ENCODE measurements at regions not wholly inside any gene's neighbourhood (a gene's known extent, or its start where the extent isn't known, plus 50 kb on each side); places are given as distances from the start of the nearest gene placed in this dataset.

- Mint-ChIP-seq H3K27me3 (no peaks in the 10 kb centered on the region), H3K36me3 (ENCODE audit: low read depth) (no peaks in the 10 kb centered on the region), H3K27ac (no peak overlapping the region), H3K9me3 (no peaks in the 10 kb centered on the region), H3K4me3 (no peak overlapping the region), H3K4me1 (ENCODE audit: low read depth) (no peaks in the 10 kb centered on the region)
- DNase-seq (no peak), ATAC-seq (ENCODE audit: poor library complexity) (no peak)
- Histone ChIP-seq H3K27me3 (ENCODE audit: control insufficient read depth in 1 of 2, insufficient read depth in 2 of 2, low read length in 2 of 2) (no peaks in the 10 kb centered on the region), H3K27ac (ENCODE audit: low read depth in 1 of 2, low read length in 2 of 2) (no peak overlapping the region), H3K9me3 (ENCODE audit: control insufficient read depth in 1 of 2, insufficient read depth in 1 of 2, low read length in 2 of 2) (peaks cover 0 to 4% of the 10 kb centered on the region in 2 experiments), H3K4me1 (ENCODE audit: insufficient read depth, low read length) (no peaks in the 10 kb centered on the region), H3K36me3 (ENCODE audit: insufficient read depth, low read length) (no peaks in the 10 kb centered on the region), H3K4me3 (ENCODE audit: low read length) (no peak overlapping the region)
- POLR2A ChIA-PET: no interaction called here
- TF ChIP-seq CTCF (IDR thresholded peaks at IDR 0.05): no peak
- CTCF ChIA-PET: no interaction called here
- intact Hi-C loops (cut with DNase I, micrococcal nuclease): no loop called here
Observed at GRCh38 chr5:60141119-60141518, 247.6 kb upstream of the PDE4D start.

GRCh38 chr5:60136841-60137240 lies 243.3 kb upstream of the PDE4D start:
- DNase-seq (no peak), ATAC-seq (ENCODE audit: poor library complexity) (no peak)
- no peaks in the 10 kb centered on the region for H3K36me3 Mint-ChIP-seq (ENCODE audit: low read depth)
- no peak overlapping the region for H3K4me3 ChIP-seq (ENCODE audit: low read length)
- H3K4me3 Mint-ChIP-seq: no peak overlapping the region
- no peaks in the 10 kb centered on the region for H3K4me1 ChIP-seq (ENCODE audit: insufficient read depth, low read length)
- intact Hi-C loops (cut with DNase I, micrococcal nuclease): no loop called here
- H3K36me3 ChIP-seq (ENCODE audit: insufficient read depth, low read length): no peaks in the 10 kb centered on the region
- TF ChIP-seq CTCF (IDR thresholded peaks at IDR 0.05): no peak
- CTCF ChIA-PET: no interaction called here
- no peaks in the 10 kb centered on the region for H3K9me3 Mint-ChIP-seq
- POLR2A ChIA-PET: no interaction called here
- no peak overlapping the region for H3K27ac Mint-ChIP-seq
- H3K9me3 ChIP-seq (ENCODE audit: control insufficient read depth in 1 of 2, insufficient read depth in 1 of 2, low read length in 2 of 2): peaks cover 0 to 1% of the 10 kb centered on the region in 2 experiments
- no peaks in the 10 kb centered on the region for H3K4me1 Mint-ChIP-seq (ENCODE audit: low read depth)
- no peak overlapping the region for H3K27ac ChIP-seq (ENCODE audit: low read depth in 1 of 2, low read length in 2 of 2)
- H3K27me3 ChIP-seq (ENCODE audit: control insufficient read depth in 1 of 2, insufficient read depth in 2 of 2, low read length in 2 of 2): no peaks in the 10 kb centered on the region
- no peaks in the 10 kb centered on the region for H3K27me3 Mint-ChIP-seq

GRCh38 chr5:60131504-60131903 lies 238.0 kb upstream of the PDE4D start:
- no peak overlapping the region for H3K27ac ChIP-seq (ENCODE audit: low read depth in 1 of 2, low read length in 2 of 2)

More at GRCh38 chr5:60131504-60131903, 238.0 kb upstream of the PDE4D start:
- ChIA-PET POLR2A (no interaction called here), CTCF (no interaction called here)
- no peaks in the 10 kb centered on the region for H3K4me1 Mint-ChIP-seq (ENCODE audit: low read depth)
- no peaks in the 10 kb centered on the region for H3K27me3 ChIP-seq (ENCODE audit: control insufficient read depth in 1 of 2, insufficient read depth in 2 of 2, low read length in 2 of 2)
- H3K9me3 Mint-ChIP-seq: peaks cover 5% of the 10 kb centered on the region
- H3K27ac Mint-ChIP-seq: no peak overlapping the region
- no peaks in the 10 kb centered on the region for H3K27me3 Mint-ChIP-seq
- ATAC-seq (ENCODE audit: poor library complexity): no peak
- no peak overlapping the region for H3K4me3 ChIP-seq (ENCODE audit: low read length)
- no peaks in the 10 kb centered on the region for H3K36me3 ChIP-seq (ENCODE audit: insufficient read depth, low read length)
- H3K9me3 ChIP-seq (ENCODE audit: control insufficient read depth in 1 of 2, insufficient read depth in 1 of 2, low read length in 2 of 2): peaks cover 0 to 5% of the 10 kb centered on the region in 2 experiments
- no peak overlapping the region for H3K4me3 Mint-ChIP-seq
- intact Hi-C loops (cut with DNase I, micrococcal nuclease): no loop called here
- TF ChIP-seq CTCF (IDR thresholded peaks at IDR 0.05): no peak
- DNase-seq: no peak
- H3K4me1 ChIP-seq (ENCODE audit: insufficient read depth, low read length): no peaks in the 10 kb centered on the region
- no peaks in the 10 kb centered on the region for H3K36me3 Mint-ChIP-seq (ENCODE audit: low read depth)
